HG02970 (cell line): ENCODE measurements at regions not wholly inside any gene's neighbourhood (a gene's known extent, or its start where the extent isn't known, plus 50 kb on each side); places are given as distances from the start of the nearest gene placed in this dataset.

Source experiments
- ATAC-seq: cut with Tn5 transposase; IDR thresholded peaks from one replicate; pipeline ENCODE4 v1.9.1; 2021; ENCODE audit warnings: mild to moderate bottlenecking, moderate library complexity, moderate number of reproducible peaks; ENCODE audit not compliant: unreplicated experiment, low FRiP score

DNA sequence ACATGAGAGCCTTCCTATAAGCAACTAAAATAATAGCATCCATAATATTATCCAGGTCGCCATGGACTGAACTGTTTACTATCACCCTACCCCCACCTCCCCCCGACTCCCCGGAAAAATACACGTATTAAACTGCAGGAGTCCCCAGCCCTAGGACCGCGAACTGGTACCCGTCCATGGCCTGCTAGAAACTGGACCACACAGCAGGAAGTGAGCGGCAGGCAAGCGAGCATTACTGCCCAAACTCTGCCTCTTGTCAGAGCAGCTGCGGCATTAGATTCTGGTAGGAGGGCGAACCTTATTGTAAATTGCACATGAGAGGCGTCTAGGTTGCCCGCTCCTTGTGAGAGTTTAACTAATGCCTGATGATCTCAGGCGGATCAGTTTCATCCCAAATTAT, 405.8 kb upstream of the ADGRL3 start:
- ATAC-seq = no peak

DNA sequence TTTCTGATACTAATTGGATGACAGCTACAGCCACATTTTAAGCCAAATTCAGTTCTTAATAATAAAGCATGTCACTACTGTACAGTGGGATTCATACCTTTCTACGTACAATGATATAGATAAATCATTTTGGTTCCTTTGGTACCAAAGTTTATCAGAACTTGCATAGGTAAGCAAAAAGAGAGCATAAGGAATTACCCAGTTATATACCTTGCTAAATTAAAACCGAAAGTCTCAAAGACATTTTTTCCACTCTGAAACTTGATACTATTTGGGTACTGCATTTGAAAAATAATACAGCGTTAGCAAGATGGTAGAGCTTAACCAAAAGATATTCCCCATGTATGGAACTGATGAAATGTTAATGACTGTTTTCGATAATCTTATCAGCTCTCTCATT, 400.9 kb upstream of the ADGRL3 start:
- ATAC-seq = no peak

DNA sequence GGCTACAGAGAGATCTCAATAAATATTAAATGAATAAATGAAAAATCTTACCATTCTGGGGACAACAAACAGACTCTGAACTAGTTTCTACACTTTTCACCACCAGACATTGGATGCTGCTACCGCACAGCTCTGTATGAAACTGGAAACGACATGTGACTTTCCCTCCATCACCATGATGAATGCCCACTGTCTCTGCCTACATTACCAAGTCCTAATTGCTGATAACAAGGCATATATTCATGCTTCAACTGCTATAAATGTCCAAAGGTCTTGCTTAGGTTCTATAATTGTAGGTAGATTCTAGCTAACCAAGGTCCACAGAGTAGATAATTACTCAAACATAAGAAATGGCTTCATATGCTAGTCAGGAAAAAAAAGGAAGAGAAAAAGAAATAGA, 399.4 kb upstream of the ADGRL3 start:
- ATAC-seq = no peak

DNA sequence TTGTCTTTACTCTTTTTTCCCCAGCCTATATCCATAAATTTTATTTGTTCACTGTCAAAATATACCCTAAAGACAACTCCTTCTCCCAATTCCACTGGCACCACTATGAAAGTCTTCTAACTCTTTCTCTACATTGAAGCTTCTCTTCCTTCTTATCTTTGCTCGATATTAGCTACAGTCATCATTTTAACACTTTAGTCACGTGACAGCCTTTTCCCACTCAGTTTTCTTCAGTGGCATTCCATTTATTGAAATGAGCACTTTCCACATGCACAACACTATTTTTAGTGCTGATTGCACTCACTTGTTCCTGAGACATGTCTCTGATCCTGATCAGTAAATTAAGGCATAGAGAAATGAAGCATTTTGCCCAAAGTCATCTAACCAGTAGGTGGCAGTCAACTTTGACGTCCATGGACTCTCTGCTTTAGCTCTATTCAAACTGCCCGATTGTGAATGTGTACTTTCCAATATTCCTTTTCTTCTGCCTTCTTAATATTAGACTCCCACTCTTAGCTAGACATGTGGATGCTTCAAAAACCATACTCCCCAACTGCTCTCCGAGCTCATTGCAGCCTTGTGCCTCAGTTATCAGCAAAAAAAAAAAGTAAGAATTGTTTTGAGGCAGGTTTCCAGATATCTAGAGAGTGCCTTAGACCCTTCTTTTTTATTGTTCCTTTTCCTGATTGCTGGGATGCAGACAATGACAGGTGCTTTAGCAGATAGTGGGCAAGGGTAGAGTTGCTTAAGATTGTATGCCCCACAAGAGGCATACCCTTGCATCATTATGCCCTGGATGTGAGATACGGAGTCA, 394.4 kb upstream of the ADGRL3 start:
- no peak for ATAC-seq

DNA sequence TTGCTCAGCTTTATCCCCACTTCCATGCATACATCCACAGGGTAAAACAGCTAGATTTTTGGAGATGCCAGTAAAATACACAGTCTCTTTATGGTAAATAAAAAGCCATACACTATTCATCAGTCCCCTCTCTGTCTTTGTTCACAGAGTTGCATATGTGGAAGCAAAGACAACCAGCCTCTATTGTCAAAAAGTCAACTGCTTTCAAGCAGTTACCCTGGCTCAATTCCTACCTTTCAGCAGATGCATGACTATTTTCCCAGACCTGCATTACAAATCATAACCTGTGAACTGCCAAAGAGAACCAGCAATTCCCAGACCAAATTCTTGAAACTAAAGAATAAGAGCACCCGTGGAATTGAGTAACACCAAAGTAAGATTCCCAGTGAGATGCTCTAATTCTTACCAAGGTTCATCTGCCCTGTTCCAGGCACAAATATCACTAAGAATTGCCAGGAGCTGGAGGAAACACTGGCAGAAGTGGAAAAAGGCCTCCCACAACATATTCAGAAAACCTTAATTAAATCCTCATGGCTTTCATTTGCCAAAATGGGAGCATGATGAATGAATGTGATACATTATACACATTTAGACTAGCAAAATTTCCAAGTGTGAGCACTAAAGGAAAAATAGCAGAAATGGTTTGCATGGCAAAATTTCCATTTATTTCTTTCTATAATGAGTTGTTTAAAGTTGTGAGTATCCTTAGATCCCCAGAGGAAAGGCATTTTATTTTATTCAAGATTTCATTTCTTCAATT, 391.2 kb upstream of the ADGRL3 start:
- no peak for ATAC-seq

DNA sequence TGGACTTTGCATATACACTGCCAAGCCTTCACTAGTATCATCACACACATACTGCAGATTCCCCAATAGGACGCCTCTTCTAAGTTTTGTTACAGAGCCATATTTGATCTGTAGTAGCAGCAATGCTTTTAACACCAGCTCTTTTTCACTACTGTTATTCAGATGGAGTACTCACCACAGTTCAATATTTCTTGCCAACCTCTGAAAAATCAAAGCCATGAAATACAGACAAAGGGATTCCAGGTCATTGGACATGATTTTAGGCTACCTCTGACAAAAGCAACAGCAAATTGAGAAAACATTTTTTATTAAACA, 390.7 kb upstream of the ADGRL3 start:
- ATAC-seq = no peak

DNA sequence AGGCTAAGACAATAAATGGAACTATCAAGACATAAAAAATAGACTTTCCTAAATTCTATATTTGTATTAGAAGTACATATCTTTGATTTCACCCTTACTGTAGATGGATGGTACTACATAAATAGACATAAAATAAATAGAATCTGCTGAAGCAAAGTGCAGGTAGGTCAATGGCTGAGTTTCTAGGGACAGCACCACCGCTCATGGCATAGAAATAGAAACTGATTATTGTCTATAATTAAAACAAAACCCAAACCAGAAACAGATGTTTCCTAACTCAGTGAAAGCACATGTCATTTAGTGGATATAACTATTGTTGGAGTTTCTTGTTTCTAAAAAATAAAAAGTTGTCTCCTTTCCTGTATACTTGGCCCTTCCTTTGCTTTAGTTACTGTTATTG, 387.3 kb upstream of the ADGRL3 start:
- ATAC-seq = no peak

DNA sequence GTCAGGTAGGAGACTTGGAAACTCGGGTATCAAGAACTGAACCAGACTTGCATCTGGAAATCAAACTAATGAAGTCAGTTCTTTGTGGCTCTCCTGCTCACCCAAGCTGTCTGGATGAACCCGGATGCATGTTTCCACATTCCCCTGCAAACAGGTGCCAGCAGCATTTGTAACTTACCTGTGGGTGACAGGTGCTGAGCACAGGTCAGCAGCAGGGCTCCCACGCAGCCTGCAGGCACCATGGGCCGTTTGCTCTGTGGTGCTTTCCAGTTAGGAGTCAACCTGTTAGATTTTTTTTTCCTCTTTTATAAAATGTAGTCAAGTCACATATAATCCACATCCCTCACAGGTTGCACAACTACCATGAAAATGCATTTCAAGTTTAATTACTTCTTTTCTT, 385.6 kb upstream of the ADGRL3 start:
- ATAC-seq = no peak

DNA sequence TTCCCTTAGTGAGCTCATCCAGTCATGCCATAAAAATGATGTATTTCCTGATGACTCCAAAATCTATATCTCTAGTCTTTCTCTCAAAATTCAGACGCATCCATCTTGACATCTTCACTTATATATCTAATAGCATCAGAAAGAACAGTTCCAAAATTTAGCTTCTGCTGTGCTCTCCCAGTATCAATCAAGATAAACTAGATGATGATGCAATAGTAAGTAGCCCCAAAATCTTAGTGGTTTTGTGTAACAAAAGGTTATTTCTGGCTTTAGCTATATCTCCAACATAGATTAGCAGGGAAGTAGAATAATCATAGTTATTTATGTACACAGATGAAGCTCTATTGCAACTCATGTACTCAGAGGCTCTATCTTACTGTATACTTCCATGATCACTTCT, 382.5 kb upstream of the ADGRL3 start:
- no peak for ATAC-seq

DNA sequence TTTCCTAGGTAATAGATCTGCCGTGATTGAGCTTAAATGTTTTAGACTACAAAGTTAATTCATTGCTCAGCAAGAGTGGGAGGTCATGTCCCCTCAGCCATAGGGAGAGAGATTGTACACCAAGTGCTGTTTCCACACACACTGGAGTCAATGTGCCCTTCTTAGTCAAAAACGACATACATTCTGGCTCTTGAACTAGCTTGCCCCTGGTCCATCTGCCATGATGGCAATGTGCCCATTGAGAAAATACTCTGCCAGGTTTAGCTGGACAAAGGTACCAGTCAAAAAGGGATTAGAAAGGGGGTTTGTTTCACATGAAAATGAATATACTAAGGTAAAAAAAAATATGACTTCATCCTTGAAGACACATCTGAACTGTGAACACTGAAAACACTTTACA, 377.1 kb upstream of the ADGRL3 start:
- no peak for ATAC-seq

DNA sequence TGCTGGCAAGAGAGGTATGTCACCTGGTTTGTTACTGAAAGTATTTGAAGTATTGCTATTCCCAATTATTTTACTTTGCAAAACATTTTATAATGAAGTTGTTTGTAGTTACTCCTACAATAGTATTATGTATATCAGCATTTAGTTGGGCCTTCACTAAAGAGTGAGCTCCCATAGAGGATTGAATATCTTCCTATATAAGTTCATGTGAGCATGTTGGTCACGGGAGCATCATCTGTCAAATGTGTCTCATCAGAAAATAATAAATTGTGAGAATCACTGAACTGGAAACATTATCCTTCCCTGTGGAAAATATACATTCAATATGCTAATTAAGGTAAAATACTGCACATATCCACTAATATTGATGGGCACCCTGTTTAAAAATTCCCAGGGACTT, 360.1 kb upstream of the ADGRL3 start:
- ATAC-seq = no peak

DNA sequence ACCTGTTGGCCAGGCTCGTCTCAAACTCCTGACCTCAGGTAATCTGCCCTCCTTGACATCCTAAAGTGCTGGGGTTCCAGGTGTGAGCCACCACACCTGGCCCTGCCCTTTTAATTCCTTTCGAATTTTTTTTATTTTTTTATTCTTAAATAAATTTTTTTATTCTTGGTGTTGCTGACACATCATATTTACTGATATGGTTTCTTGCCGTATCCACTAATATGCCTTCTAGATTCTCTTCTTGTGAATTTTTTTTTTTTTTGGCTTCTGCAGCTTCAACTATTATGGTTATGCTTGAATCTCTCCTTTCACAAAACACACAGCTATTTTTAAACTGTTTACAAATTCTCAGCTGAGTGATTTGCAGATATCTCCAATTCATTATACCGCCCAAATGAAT, 353.4 kb upstream of the ADGRL3 start:
- ATAC-seq = no peak

DNA sequence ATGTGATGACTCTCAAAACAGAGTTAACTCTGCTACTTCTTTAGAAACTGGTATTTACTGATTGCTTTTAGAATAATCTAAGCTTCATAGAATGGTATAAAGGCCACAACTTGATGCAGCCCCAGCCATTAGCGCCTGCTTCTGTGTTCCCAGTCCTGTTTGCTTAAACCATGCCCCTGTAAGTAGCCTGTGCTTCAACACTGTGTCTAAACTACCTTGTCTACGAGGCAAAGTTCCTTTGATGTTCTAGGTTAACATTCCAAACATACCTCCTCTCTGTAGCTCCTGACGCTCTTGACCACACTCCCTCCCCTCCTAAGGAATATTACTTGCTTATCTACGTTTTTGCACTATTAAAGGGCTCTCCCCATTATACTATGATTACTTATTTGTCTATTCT, 352.5 kb upstream of the ADGRL3 start:
- ATAC-seq = no peak

DNA sequence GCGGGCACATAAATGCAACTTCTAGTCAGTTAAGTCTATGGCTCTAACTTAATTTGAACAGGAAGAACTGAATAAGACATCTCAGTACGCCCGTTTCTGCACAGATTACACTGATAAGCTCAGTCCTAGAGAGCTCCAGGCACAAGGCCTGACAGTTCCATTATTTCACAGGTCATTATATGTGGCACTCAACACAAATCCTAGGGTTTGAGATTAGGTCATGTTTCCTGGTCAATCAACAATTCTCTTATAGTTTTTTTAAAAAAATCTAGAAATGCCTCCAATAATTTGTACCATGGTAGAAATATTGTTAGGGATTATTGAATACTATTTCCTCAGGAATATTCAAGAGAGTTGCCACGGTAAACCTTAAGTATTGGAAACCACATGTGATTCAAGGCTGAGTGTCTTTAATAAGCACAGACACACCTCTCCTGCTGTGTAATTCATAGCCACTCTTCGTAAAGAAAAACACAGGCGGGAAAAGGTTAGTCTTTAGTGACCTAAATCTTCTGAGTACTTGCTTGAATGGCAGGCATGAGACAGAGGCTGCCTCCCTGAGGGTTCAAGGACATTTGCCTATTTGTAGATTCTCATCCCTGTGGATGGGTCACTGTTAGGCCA, 342.9 kb upstream of the ADGRL3 start:
- no peak for ATAC-seq

DNA sequence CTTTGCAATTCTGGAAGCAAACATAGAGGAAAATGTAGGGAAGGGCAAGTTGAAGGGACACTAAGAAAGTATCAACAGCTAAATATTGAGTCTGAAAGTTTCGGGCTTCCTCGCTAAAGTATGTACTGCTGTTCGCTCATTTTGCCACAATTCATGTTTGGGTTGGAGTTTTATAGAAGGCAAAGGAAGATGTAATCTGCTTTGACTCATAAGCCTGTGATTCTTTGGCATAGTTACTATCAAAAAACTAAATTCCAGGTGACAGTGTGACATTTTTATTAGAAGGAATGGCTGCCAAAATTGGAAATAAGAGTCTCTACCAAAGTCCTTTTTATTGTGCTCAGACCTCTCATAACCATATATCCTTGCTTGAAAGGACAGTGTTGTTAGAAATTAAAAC, 336.7 kb upstream of the ADGRL3 start:
- ATAC-seq = no peak

DNA sequence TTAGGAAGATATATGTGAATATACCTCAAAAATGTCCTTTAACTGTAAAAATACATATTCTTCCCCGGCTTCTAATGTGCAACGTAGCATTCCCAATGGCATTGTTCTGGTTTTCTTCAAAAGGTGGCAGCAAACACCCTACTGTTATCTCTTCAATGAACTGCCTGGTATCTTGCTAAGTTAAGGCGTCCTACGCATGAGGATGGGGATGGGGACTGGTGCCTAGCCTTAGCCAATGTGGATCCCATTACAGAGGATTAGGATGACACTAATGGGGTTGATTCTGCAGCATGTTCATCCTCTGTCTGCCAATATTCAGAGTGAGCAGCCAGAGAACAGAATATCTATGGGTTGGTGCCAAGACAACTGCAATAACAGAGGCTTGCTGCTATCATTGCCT, 334.9 kb upstream of the ADGRL3 start:
- ATAC-seq = no peak

DNA sequence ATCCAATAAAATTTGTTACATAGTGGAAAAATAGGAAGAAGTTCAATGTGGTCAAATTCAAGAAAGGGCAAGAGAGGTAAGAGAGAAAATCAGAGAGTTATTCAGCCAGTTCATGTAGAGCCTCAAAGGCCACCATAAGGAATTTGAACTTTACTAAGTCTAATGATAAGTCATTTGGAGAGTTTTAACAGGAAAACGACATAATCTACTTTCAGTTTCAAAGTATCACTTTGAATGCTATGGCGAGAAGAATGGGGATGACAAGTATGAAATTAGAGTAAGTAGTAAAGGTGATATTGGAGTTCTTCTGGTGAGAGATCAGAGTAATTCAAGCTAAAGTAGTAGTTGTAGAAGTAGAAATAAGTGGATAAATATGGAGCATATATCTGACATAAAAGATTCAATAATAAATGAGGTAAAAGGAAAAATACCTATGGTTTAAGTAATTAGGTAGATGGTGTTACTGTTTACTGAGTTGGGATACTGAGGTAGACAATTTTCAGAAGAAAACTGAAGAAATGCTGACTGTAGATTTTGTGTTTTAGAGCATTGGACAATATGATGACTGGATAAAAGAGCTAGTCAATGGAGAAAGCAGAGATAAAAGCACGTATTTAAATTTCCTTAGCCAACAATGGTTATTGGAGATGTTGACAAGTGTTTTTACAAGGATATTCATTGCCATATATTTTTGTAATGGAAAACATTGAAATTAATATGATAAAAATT, 331.7 kb upstream of the ADGRL3 start:
- ATAC-seq = no peak

DNA sequence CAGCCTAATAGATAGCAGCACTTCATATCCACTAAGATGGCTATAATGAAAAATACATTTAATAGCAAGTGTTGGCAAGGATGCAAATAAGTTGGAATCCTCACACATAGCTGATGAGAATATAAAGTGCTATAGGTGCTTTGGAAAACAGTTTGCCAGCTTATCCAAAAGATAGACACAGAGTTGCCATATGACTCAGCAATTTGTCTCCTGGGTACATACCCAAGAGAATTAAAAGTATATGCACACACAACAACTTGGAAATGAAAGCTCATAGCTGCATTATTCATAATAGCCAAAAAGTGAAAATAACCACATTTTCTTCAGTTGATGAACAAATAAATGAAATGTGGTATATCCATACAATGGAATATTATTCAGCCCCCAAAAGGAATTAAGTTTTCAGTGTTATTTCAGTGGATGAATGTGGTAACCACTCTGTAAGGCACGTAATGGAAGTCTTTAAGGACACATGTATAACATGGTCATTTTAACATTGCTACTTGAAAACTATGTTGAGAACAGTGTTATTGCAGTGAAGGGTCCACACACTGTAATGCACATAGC, 320.9 kb upstream of the ADGRL3 start:
- no peak for ATAC-seq

DNA sequence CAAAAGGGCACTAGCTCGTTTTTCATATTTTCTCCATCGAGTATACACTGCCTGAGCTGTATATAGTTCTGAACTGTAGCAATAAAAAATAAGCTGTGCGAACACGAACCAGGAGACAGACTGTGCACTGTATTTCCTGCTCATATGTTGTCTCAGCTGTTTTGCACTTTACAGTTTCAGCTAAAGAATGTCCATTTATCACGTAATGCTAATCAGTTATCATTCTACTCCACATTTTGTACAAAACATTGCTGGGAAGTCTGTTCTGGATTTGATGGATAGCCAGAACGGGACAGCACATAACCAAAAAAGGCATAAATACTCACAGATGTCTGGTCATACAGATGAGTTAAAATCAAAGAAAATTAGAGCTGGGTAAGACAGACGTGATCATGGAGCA, 315.5 kb upstream of the ADGRL3 start:
- ATAC-seq = no peak

DNA sequence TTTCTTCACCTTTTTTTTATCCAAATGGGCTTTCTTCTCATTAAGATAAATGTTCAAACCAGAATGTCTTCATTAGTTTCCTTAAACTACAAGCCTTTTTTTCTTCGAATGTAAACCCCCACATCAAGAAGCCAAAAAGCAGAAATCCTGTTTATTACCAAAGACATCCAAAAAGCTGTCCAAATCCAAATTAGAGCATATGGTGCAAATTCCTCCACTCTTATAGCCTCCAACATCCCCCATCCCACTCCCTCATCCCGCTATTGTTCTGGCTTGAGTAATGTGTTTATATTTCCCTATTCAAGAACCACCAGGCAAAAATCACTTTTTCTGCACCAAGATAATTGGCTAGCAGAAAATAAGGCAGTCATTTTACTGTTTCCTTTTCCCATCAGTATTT, 315.1 kb upstream of the ADGRL3 start:
- no peak for ATAC-seq

DNA sequence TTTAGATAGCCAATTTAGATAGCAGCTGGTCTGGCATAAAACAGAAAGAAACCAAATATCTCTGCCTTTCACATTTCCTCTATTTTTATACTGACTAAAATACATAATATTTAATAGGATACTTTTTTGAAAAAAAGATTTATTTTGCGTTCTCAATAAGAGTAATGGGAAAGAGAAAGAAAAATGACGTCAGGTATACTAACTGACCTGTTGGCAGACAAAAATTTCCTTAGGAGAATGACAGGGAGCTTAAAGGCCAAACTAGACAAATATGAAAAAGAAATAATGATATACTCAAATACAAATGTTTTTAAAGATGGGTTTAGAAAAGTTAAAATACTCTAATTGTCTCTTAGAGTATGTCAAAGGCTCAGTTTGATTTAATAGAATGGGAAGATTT, 309.4 kb upstream of the ADGRL3 start:
- ATAC-seq = no peak
